Vagina (tissue), 2 donors: ENCODE measurements at regions not wholly inside any gene's neighbourhood (a gene's known extent, or its start where the extent isn't known, plus 50 kb on each side); places are given as distances from the start of the nearest gene placed in this dataset.

Experiments used
- DNase-seq, 2 donors: peaks; one replicate each; pipeline ENCODE4 v3.0.0-alpha.2; 2017; ENCODE audit errors: extremely low spot score in 2 of 2
- H3K27ac ChIP-seq: fragments of 200-600 bp; sonication (generic); one replicate; pipeline ENCODE4 v1.5.1; 2019
- H3K27me3 ChIP-seq: fragments of 200-600 bp; sonication (generic); one replicate; pipeline ENCODE4 v1.5.1; 2019
- H3K36me3 ChIP-seq, 2 donors: fragments of 200-600 bp; sonication (generic); one replicate each; pipeline ENCODE4 v1.5.1; 2017 to 2019
- H3K4me1 ChIP-seq: fragments of 200-600 bp; sonication (generic); one replicate; pipeline ENCODE4 v1.5.1; 2019
- H3K4me3 ChIP-seq, 2 donors: fragments of 200-600 bp; sonication (generic); 1 replicate in 1 of 2; 2 replicates in 1 of 2; pipeline ENCODE4 v1.5.1; 2016 to 2019
- H3K9me3 ChIP-seq: fragments of 200-600 bp; sonication (generic); one replicate; pipeline ENCODE4 v1.5.1; 2019
- CTCF ChIP-seq, 3 experiments: fragments of 450-650 bp in 2 of 3; fragments of 200-600 bp in 1 of 3; sonication (generic) in 1 of 3; IDR thresholded peaks; one replicate each; pipeline ENCODE4 v1.5.1; 2017 to 2019; ENCODE audit warnings: antibody characterized with exemption in 3 of 3, mild to moderate bottlenecking in 2 of 3, moderate library complexity in 2 of 3
- POLR2A ChIP-seq, 2 donors: fragments of 450-650 bp; IDR thresholded peaks; one replicate each; pipeline ENCODE4 v1.6.1; 2017; ENCODE audit warnings: antibody characterized with exemption in 2 of 2, mild to moderate bottlenecking in 2 of 2, moderate library complexity in 2 of 2
- POLR2AphosphoS5 ChIP-seq, 2 donors: sonication (generic); formaldehyde crosslinking; IDR thresholded peaks; one replicate each; pipeline ENCODE4 v1.9.0; 2017; ENCODE audit warnings: antibody characterized with exemption in 2 of 2, mild to moderate bottlenecking in 2 of 2, low read depth in 1 of 2; ENCODE audit not compliant: insufficient read depth in 1 of 2
- intact Hi-C: fragments of 100-400 bp; cut with DNase I; formaldehyde crosslinking; loops from one replicate; pipeline ENCODE4 v1.15.1; 2023

- Histone ChIP-seq H3K27ac (no peak overlapping the region), H3K4me1 (peaks cover 10% of the 10 kb centered on the region)
These were observed 116.8 kb downstream of the BOD1 start for GRCh38 chr5:173499471-173500212.

GRCh38 chr5:173498739-173499470, 117.5 kb downstream of the BOD1 start:
- intact Hi-C loops = no loop called here
- H3K27ac ChIP-seq = no peak overlapping the region
- no peaks in the 10 kb centered on the region for H3K36me3 ChIP-seq
- no peaks in the 10 kb centered on the region for H3K27me3 ChIP-seq
- peak in 1 of 2 donors; percentile 83 for DNase-seq
- TF ChIP-seq CTCF (IDR thresholded peaks at IDR 0.05) = no peak
- TF ChIP-seq POLR2AphosphoS5 (IDR thresholded peaks at IDR 0.05; ENCODE audit: insufficient read depth in 1 of 2, low read depth in 1 of 2) = no peak
- no peak for TF ChIP-seq POLR2A (IDR thresholded peaks at IDR 0.05)
- peaks cover 10% of the 10 kb centered on the region for H3K4me1 ChIP-seq
- H3K4me3 ChIP-seq = no peak overlapping the region
- no peaks in the 10 kb centered on the region for H3K9me3 ChIP-seq

More at GRCh38 chr5:173499471-173500212, 116.8 kb downstream of the BOD1 start:
- intact Hi-C loops = no loop called here
- no peaks in the 10 kb centered on the region for H3K36me3 ChIP-seq
- H3K9me3 ChIP-seq = no peaks in the 10 kb centered on the region
- no peaks in the 10 kb centered on the region for H3K27me3 ChIP-seq
- peak in 1 of 2 donors; percentile 74 for DNase-seq
- no peak for TF ChIP-seq POLR2AphosphoS5 (IDR thresholded peaks at IDR 0.05; ENCODE audit: insufficient read depth in 1 of 2, low read depth in 1 of 2)
- no peak for TF ChIP-seq CTCF (IDR thresholded peaks at IDR 0.05)
- no peak for TF ChIP-seq POLR2A (IDR thresholded peaks at IDR 0.05)
- H3K4me3 ChIP-seq = no peak overlapping the region

GRCh38 chr5:173498286-173498685, 118.2 kb downstream of the BOD1 start:
- Histone ChIP-seq H3K27ac (no peak overlapping the region), H3K4me3 (no peak overlapping the region), H3K27me3 (no peaks in the 10 kb centered on the region), H3K9me3 (no peaks in the 10 kb centered on the region), H3K4me1 (peaks cover 10% of the 10 kb centered on the region), H3K36me3 (no peaks in the 10 kb centered on the region)
- no peak for DNase-seq
- intact Hi-C loops = no loop called here
- no peak for TF ChIP-seq CTCF (IDR thresholded peaks at IDR 0.05)
- TF ChIP-seq POLR2AphosphoS5 (IDR thresholded peaks at IDR 0.05; ENCODE audit: insufficient read depth in 1 of 2, low read depth in 1 of 2) = no peak
- no peak for TF ChIP-seq POLR2A (IDR thresholded peaks at IDR 0.05)

- TF ChIP-seq POLR2A (IDR thresholded peaks at IDR 0.05) = no peak
- TF ChIP-seq CTCF (IDR thresholded peaks at IDR 0.05) = no peak
- no peak for TF ChIP-seq POLR2AphosphoS5 (IDR thresholded peaks at IDR 0.05; ENCODE audit: insufficient read depth in 1 of 2, low read depth in 1 of 2)
- Histone ChIP-seq H3K27me3 (no peaks in the 10 kb centered on the region), H3K4me1 (peaks cover 10% of the 10 kb centered on the region), H3K9me3 (no peaks in the 10 kb centered on the region), H3K27ac (no peak overlapping the region), H3K36me3 (no peaks in the 10 kb centered on the region), H3K4me3 (no peak overlapping the region)
- no peak for DNase-seq
- intact Hi-C loops = no loop called here
These were observed 118.8 kb downstream of the BOD1 start for GRCh38 chr5:173497685-173498084.

GRCh38 chr5:173496883-173497255, 119.6 kb downstream of the BOD1 start:
- Histone ChIP-seq H3K27me3 (no peaks in the 10 kb centered on the region), H3K4me1 (peaks cover 10% of the 10 kb centered on the region), H3K27ac (no peak overlapping the region), H3K9me3 (no peaks in the 10 kb centered on the region), H3K36me3 (no peaks in the 10 kb centered on the region), H3K4me3 (no peak overlapping the region)
- intact Hi-C loops = no loop called here
- TF ChIP-seq POLR2AphosphoS5 (IDR thresholded peaks at IDR 0.05; ENCODE audit: insufficient read depth in 1 of 2, low read depth in 1 of 2) (no peak), POLR2A (IDR thresholded peaks at IDR 0.05) (no peak)
- peak; percentile 34 to 42 for DNase-seq
